ENCODE measurements at regions not wholly inside any gene's neighbourhood (a gene's known extent, or its start where the extent isn't known, plus 50 kb on each side); places are given as distances from the start of the nearest gene placed in this dataset.

DNA sequence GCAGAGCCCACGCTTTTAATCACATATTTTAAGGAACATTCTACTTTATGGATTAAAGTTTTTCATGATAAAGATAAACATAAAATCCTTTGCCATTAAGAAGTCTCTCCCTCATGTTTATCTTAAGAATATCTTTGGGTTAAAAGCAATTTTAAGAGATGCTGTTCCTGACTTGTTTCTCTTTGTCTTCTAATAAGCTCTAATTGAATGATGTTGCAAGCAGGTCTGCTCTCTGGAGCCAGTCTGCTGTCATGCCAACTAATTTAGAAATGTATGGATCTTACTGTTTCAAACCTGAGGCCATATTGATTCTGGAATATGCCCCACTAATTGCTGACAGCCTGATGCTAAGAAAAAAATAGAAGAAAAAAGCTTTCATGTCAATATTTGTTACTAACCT lies 173.6 kb downstream of the TTC8 start:
- TF ChIP-seq, protein P1, sequence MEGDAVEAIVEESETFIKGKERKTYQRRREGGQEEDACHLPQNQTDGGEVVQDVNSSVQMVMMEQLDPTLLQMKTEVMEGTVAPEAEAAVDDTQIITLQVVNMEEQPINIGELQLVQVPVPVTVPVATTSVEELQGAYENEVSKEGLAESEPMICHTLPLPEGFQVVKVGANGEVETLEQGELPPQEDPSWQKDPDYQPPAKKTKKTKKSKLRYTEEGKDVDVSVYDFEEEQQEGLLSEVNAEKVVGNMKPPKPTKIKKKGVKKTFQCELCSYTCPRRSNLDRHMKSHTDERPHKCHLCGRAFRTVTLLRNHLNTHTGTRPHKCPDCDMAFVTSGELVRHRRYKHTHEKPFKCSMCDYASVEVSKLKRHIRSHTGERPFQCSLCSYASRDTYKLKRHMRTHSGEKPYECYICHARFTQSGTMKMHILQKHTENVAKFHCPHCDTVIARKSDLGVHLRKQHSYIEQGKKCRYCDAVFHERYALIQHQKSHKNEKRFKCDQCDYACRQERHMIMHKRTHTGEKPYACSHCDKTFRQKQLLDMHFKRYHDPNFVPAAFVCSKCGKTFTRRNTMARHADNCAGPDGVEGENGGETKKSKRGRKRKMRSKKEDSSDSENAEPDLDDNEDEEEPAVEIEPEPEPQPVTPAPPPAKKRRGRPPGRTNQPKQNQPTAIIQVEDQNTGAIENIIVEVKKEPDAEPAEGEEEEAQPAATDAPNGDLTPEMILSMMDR (IDR thresholded peaks at IDR 0.05; ENCODE audit: poor library complexity, severe bottlenecking) = no peak
- TF ChIP-seq TAF1 (IDR thresholded peaks at IDR 0.05; ENCODE audit: low read depth) = no peak

Measured in neural cell (in vitro differentiated cells).